A204.1 (cell line): ENCODE measurements at regions not wholly inside any gene's neighbourhood (a gene's known extent, or its start where the extent isn't known, plus 50 kb on each side); places are given as distances from the start of the nearest gene placed in this dataset.
"Not testable (repeated sequence)": the region's sequence is repeated elsewhere in the genome, so short reads cannot be mapped to it uniquely, and the experiment has no call there.

Experiments
- FAIRE-seq: peaks from 2 replicates; lab custom pipeline; 2012; peaks lifted over from hg19 to GRCh38; lab: Jason Lieb, UNC

DNA sequence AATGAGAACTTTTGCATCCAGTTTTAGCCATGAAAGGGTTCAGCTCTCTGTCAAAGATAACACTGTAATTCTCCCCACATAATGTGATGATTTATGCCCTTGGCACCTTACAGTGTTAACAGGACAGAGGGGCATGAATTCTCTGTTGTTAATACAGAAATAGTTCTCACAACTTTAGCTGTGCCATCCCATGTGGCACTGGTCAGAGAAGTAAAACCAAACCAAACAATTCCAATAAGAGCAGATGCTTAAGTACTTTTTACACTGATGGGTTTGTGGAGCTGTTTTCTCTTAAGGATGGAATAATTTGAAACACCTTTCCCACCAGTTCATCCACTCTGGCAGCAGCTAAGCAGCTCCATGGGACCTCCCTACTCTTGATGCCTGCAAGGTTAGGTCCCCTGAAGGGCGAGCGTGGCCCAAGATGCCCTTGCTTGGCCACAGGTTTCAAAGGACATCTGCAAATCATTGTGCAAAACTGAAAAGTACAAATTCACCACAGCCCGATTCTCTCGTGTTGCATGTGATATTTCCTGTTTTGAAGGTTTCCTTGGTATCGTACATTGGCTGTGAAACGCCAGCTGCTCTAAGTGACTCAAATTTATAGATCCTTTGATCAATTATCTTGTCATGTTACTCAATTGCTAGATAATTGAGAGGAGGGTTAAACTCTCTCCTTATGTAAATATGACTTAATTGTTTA is 82.5 kb upstream of the CREB5 start:
- FAIRE-seq: no peak

DNA sequence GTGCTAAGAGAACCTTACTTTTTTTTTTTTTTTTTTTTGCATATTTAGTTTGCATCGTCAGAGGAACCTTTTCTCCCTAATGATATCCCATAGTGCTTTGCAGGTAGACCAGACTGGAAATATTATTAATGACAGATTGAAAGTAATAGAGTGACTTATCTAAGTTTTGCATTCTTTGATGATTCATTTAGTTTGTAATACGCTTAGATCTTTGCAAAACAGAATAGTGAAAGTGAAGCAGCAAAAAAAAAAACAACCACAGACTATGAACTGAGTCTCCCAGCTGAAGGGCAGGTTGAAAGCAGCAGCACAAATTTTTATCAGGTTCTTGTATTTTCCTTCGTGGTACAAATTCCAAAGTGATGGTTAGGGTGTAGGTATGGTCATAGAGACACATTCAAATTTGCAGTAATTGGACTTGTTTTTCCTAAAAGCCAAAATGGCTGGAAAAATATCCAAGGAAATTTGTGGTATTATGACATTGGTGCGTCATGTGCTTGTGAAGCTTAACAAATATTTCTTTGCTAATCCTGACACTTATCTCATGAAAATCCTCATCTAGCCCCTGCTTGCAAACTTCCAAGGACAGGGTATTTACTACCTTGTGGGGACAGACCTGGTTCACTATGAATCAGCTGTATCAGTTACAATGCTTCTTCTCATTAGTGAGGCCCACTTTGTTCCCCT is 81.8 kb upstream of the CREB5 start:
- FAIRE-seq: no peak

- no peak for FAIRE-seq
Observed at GRCh38 chr7:28332046-28332445, 80.3 kb upstream of the CREB5 start.

GRCh38 chr7:28333548-28333947 is 78.8 kb upstream of the CREB5 start:
- FAIRE-seq: not testable (repeated sequence)

GRCh38 chr7:28336806-28337205 is 75.5 kb upstream of the CREB5 start:
- FAIRE-seq: no peak

DNA sequence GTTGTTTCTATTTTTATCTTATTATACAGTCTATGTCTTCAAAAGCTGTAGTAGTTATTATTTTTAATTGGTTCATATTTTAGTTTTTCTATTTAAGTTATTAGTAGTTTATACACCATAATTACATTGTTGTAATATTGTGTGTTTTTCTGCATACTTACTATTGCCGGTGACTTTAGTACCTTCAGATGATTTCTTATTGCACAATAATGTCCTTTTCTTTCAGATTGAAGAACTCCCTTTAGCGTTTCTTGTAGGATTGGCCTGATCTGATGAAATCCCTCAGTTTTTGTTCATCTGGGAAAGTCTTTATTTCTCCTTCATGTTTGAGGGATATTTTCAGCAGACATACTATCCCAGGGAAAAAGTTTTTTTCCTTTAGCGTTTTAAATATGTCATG is 74.3 kb upstream of the CREB5 start:
- no peak for FAIRE-seq

- FAIRE-seq: no peak
Observed at GRCh38 chr7:28343462-28343861, 68.9 kb upstream of the CREB5 start.

- FAIRE-seq: no peak
Observed at GRCh38 chr7:28346256-28346655, 66.1 kb upstream of the CREB5 start.

DNA sequence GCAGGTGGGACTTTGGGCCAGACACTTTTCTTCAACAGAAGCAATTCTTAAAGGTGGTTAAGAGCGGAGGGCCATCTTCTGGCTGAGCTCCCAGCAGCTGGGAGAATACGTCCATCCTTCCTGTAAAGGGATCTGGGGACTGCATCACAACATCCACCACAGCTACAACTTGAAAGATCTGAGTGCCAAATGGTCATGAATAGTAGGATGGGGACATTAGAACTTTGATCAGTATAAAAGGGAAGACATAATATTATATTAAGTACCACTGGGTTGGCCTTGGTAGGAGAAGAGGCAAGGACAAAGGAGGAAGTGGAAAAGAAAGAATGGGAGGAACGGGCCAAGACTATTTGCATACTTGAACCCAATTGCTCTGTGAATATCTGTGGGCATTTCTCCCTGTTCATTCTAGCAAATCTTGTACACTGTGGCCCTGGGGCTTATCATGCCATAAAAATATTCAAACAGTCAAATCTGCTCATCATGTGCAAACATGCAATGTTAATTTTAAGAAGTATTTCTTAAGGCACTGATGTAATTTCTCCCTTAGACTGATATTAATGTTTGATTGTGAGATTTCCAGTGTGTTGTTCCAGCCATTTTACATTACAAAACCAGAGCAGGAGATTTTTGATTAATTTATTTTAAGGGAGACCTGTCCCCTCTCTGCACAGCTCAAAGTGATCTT is 65.5 kb upstream of the CREB5 start:
- FAIRE-seq: no peak

GRCh38 chr7:28347475-28348318 is 64.6 kb upstream of the CREB5 start:
- no peak for FAIRE-seq

DNA sequence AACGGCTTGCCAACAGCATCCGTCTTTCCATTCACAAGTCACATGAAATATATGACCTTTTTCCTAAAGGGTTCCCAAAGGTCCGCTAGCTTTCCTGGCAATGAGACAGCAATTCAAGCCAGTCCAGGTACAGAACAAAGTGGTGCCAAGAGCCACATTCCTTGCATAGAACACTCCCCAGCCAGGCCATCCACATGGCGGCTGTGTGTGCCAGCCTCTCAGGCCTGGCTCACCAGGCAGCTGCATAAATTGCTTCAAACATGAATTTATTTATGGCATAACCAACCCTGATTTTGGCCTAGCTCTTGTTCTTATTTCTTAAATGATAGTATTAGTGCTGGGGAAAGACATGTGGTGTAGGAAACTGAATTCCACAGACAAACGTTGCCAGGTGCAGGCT is 63.7 kb upstream of the CREB5 start:
- no peak for FAIRE-seq

- no peak for FAIRE-seq
Observed at GRCh38 chr7:28349637-28350036, 62.7 kb upstream of the CREB5 start.

DNA sequence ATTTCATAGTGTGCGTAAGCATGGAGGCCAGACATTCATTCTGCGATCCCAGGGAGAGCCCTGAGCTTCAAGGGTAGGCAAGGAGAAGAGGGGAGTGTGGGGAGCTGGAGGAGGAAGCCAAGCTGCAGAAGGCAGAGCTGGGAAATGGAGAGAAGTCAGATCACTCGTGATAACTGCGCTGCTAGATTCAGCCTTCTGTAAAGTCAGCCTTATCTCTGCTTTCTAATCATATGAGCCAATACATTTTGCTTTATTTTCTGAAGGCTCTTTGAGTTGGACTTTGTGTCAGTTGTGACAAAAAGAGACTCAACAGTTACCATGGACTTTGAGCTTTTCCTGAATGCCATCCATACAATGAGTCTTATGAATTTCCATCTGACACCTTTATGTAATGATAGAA is 61.7 kb upstream of the CREB5 start:
- no peak for FAIRE-seq

GRCh38 chr7:28351450-28351849 is 60.9 kb upstream of the CREB5 start:
- FAIRE-seq: peak; percentile 16

DNA sequence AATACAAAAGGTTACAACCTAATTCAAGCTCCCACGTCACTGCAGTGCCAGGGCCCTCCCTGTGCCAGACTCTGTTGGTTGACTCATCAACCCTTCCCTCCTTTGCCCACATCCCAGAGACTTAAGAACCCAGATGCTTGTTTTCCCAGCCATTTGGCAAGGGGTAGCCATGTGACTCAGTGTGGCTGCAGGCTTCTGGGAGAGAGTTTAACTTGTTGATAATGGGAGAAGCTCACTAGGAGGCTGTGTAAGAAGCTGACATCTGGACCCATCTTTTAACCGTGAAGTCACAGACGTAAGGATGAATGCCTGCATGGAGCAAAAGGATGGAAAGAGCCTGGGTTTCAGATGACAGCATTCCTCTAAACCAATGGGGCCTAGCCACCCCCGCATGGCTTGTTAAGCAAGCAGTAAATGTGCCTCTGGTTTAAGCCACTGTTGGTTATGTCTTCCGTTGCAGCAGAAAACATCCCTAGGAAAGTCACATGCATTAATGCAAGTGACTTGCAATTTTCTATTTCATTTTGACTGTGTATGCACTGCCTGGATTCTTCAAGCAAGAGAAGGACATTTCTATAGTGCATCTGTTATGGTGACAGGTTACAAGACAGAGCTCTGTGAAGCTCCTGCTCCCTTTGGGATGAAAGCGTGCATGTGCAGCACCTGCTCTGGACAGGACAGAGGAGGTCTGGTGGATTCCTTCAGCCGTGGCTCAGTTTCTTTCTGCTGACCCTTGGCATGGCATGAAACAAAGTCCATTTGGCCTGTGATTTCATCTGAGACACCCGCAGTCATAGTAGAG is 57.5 kb upstream of the CREB5 start:
- FAIRE-seq: no peak

GRCh38 chr7:28355635-28356319 is 56.5 kb upstream of the CREB5 start:
- FAIRE-seq: no peak

GRCh38 chr7:28356619-28357018 is 55.7 kb upstream of the CREB5 start:
- FAIRE-seq: no peak

DNA sequence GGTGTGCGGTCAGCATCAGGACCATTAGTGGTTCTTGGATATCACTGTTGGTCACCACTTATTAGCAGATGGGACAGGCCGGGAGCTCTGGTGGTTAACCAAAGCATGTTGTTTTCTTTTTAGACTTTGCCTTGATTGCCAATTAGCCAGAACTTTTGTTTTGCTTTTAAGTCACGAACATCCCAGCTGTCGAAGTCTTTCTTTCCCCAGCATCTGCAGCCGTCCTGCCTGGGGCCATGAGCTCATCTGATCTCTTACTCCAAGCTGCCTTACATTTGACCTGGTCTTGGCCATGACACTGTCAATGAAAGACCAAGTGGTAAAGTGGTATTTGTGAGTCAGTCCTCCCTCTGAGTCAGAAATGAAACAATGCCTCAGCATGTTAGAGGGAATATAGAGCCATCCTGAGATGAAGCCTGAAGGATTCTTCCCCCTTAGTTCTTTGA is 53.9 kb upstream of the CREB5 start:
- no peak for FAIRE-seq

DNA sequence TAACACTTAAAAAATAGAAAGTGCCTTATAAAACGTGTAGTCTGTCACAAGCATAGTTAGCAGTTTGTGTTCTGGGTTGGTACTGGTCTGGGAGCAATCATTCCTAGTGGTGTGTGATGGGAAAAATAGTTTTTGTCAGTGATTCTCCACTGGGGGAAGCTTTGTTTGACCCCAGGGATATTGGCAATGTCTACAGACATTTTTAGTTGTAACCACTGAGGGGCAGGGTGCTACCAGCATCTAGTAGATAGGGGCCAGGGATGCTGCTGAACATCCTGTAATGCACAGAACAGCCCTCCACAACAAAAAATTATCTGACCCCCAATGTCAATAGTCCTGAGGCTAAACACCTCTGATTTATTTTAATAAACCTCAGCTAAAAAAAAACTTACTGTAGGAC is 51.6 kb upstream of the CREB5 start:
- no peak for FAIRE-seq

DNA sequence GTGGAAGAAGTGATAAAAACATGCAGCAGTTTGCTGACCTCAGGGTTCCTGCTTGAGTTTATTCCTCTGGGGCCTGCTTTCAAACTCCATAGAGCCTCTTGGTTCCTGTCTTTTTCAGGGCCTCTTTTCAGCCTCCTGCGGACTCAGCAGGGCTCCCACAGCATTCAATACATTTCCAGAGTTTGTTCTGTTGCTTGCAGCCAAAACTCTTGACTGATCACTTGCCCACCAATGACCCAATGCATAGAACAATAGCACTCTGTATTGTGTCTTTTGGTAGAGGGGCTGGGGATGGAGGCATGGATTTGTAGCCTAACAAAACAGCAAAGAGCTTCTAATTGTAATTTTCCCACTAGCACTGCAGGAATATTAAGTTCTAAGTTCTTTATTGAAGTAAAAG is 50.8 kb upstream of the CREB5 start:
- FAIRE-seq: no peak

- no peak for FAIRE-seq
Observed at GRCh38 chr7:28362182-28362581, 50.1 kb upstream of the CREB5 start.
